SK-N-MC (cell line): ENCODE measurements at regions not wholly inside any gene's neighbourhood (a gene's known extent, or its start where the extent isn't known, plus 50 kb on each side); places are given as distances from the start of the nearest gene placed in this dataset.

ENCODE experiments used
- EZH2 ChIP-seq: fragments of 200-600 bp; sonication (generic); IDR thresholded peaks from one replicate; pipeline ENCODE4 v1.6.1; 2017; ENCODE audit warnings: antibody characterized with exemption
- POLR2AphosphoS5 ChIP-seq: IDR thresholded peaks from 2 replicates; pipeline ENCODE4 v1.6.1; 2012; ENCODE audit warnings: mild to moderate bottlenecking, low read depth, low read length, borderline replicate concordance

DNA sequence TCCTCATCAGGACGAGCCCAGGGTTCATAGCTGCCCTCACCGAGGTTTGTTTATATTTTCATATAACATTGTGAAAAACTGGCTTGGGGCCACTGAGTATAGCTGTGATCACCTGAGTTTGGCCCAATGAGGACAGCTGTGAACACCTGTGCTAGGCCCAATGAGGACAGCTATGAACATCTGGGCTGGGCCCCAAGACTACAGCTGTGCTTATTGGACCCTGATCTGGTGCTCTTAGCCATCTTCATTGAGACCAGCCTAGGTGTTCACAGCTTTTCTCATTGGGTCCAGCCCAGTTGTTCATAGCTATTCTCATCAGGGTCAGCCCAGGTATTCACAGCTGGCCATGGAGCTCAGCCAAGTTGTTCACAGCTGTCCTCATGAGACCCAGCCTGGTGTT, 1167.3 kb downstream of the UQCRFS1 start:
- TF ChIP-seq POLR2AphosphoS5 (no peak), EZH2 (no peak)
